Endodermal cell (in vitro differentiated cells): ENCODE measurements at regions not wholly inside any gene's neighbourhood (a gene's known extent, or its start where the extent isn't known, plus 50 kb on each side); places are given as distances from the start of the nearest gene placed in this dataset.

Experiments used
- DNase-seq: peaks from one replicate; pipeline ENCODE4 v3.0.0-alpha.2; 2017
- H3K27ac ChIP-seq: 2 replicates; pipeline ENCODE4 v1.5.1; 2013; ENCODE audit warnings: mild to moderate bottlenecking, low read depth, low read length, moderate library complexity
- H3K27me3 ChIP-seq: 2 replicates; pipeline ENCODE4 v1.6.1; 2013; ENCODE audit warnings: mild to moderate bottlenecking, low read length, moderate library complexity; ENCODE audit not compliant: insufficient read depth, control insufficient read depth, poor library complexity, severe bottlenecking
- H3K36me3 ChIP-seq: 2 replicates; pipeline ENCODE4 v1.7.0; 2013; ENCODE audit warnings: mild to moderate bottlenecking, low read length, moderate library complexity; ENCODE audit not compliant: control insufficient read depth, insufficient read depth
- H3K4me1 ChIP-seq: one replicate; pipeline ENCODE4 v1.7.0; 2013; ENCODE audit warnings: low read length; ENCODE audit not compliant: control insufficient read depth, insufficient read depth
- H3K4me3 ChIP-seq: 2 replicates; pipeline ENCODE4 v1.5.1; 2013; ENCODE audit warnings: mild to moderate bottlenecking, low read length, moderate library complexity
- H3K9ac ChIP-seq: 2 replicates; pipeline ENCODE4 v1.6.1; 2013; ENCODE audit warnings: mild to moderate bottlenecking, low read length, moderate library complexity; ENCODE audit not compliant: poor library complexity, severe bottlenecking; ENCODE audit errors: extremely low read depth
- H3K9me3 ChIP-seq: 2 replicates; pipeline ENCODE4 v1.6.1; 2013; ENCODE audit warnings: mild to moderate bottlenecking, low read length, moderate library complexity; ENCODE audit not compliant: control insufficient read depth
- H3K27ac Mint-ChIP-seq: 2 replicates; pipeline ENCODE4 v1.8.0; 2020; ENCODE audit warnings: mixed read lengths
- H3K27me3 Mint-ChIP-seq: 2 replicates; pipeline ENCODE4 v1.8.0; 2021; ENCODE audit warnings: mild to moderate bottlenecking, mixed read lengths; ENCODE audit not compliant: insufficient read depth
- H3K36me3 Mint-ChIP-seq: 2 replicates; pipeline ENCODE4 v1.8.0; 2020; ENCODE audit warnings: low read depth, mixed read lengths
- H3K4me1 Mint-ChIP-seq: 2 replicates; pipeline ENCODE4 v1.8.0; 2020; ENCODE audit warnings: mixed read lengths
- H3K4me3 Mint-ChIP-seq: 2 replicates; pipeline ENCODE4 v1.8.0; 2020; ENCODE audit warnings: mild to moderate bottlenecking, moderate library complexity, mixed read lengths
- H3K9me3 Mint-ChIP-seq: 2 replicates; pipeline ENCODE4 v1.8.0; 2020; ENCODE audit warnings: mild to moderate bottlenecking, mixed read lengths
- CTCF ChIP-seq: fragments of 200-600 bp; sonication (generic); conservative IDR thresholded peaks from 2 replicates; pipeline ENCODE4 v1.5.0; 2021; ENCODE audit warnings: antibody characterized with exemption, mild to moderate bottlenecking
- WGBS, 2 experiments: methylation state at CpG; one replicate each; pipeline versions ENCODE4 v1.1.5 to v1.1.7; 2013; ENCODE audit warnings: missing lambda C conversion rate in 2 of 2, mixed read lengths in 1 of 2; ENCODE audit not compliant: insufficient coverage in 1 of 2, insufficient read length in 1 of 2; 5-methylcytosine and 5-hydroxymethylcytosine counted together

GRCh38 chr10:43885842-43886241 lies 237.2 kb upstream of the ZNF32 start:
- Histone ChIP-seq H3K4me1 (no peaks in the 10 kb centered on the region), H3K27ac (no peak overlapping the region), H3K9ac (no peak overlapping the region), H3K9me3 (no peaks in the 10 kb centered on the region), H3K4me3 (no peak overlapping the region), H3K27me3 (no peaks in the 10 kb centered on the region), H3K36me3 (no peaks in the 10 kb centered on the region)
- peak; percentile 77 for DNase-seq
- Mint-ChIP-seq H3K27ac (no peak overlapping the region), H3K27me3 (peaks cover 2% of the 10 kb centered on the region), H3K4me3 (no peak overlapping the region), H3K36me3 (no peaks in the 10 kb centered on the region), H3K9me3 (no peaks in the 10 kb centered on the region), H3K4me1 (no peaks in the 10 kb centered on the region)
- WGBS, 2 experiments: 75% methylated on average over 2 of the region's 2 CpGs; no CpG with 5 or more reads in 1 of the 2 experiments
- peak; percentile 77 for TF ChIP-seq CTCF

GRCh38 chr10:43885252-43885651 lies 236.6 kb upstream of the ZNF32 start:
- peaks cover 2% of the 10 kb centered on the region for H3K27me3 Mint-ChIP-seq
- Histone ChIP-seq H3K27me3 (no peaks in the 10 kb centered on the region), H3K36me3 (no peaks in the 10 kb centered on the region), H3K4me3 (no peak overlapping the region), H3K9me3 (no peaks in the 10 kb centered on the region), H3K9ac (no peak overlapping the region), H3K4me1 (no peaks in the 10 kb centered on the region), H3K27ac (no peak overlapping the region)
- no peaks in the 10 kb centered on the region for H3K36me3 Mint-ChIP-seq
- no peak for TF ChIP-seq CTCF
- no peaks in the 10 kb centered on the region for H3K9me3 Mint-ChIP-seq
- no peak overlapping the region for H3K27ac Mint-ChIP-seq
- H3K4me1 Mint-ChIP-seq: no peaks in the 10 kb centered on the region
- DNase-seq: peak; percentile 36
- whole genome bisulfite sequencing, 2 experiments: 89 to 92% methylated on average over 3 to 5 of the region's 5 CpGs
- no peak overlapping the region for H3K4me3 Mint-ChIP-seq

GRCh38 chr10:43884501-43885105 lies 235.9 kb upstream of the ZNF32 start:
- Mint-ChIP-seq H3K36me3 (no peaks in the 10 kb centered on the region), H3K27me3 (peaks cover 2% of the 10 kb centered on the region), H3K4me3 (no peak overlapping the region), H3K9me3 (no peaks in the 10 kb centered on the region), H3K27ac (no peak overlapping the region), H3K4me1 (no peaks in the 10 kb centered on the region)
- Histone ChIP-seq H3K27ac (no peak overlapping the region), H3K9ac (no peak overlapping the region), H3K36me3 (no peaks in the 10 kb centered on the region), H3K4me1 (no peaks in the 10 kb centered on the region), H3K9me3 (no peaks in the 10 kb centered on the region), H3K27me3 (no peaks in the 10 kb centered on the region), H3K4me3 (no peak overlapping the region)
- DNase-seq: no peak
- TF ChIP-seq CTCF: no peak
- WGBS, 2 experiments: 86 to 91% methylated on average over 2 to 6 of the region's 8 CpGs
